ENCODE measurements at regions not wholly inside any gene's neighbourhood (a gene's known extent, or its start where the extent isn't known, plus 50 kb on each side); places are given as distances from the start of the nearest gene placed in this dataset.
A peak's percentile ranks its signal among the peaks of the same experiment; 100 is the strongest.

DNA sequence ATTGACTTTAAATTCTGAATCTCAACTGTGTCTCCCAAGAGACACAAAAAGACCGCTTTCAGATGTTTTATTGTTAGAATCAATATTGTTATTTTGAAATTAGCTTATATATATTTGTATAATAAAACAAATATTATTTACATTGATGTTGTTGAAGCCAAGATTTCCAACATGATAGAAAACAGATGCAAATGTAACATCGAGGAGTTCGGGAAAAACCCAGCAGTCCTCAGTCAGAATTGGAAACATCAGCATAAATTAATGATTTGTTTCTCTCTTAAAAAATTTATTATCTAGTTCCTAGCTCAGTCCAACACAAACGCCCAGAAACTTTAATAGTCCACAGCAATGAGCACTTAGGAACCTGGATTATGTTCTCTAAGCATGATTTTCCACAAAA is 1330.4 kb downstream of the TBC1D22A start:
- 66 to 70% (median 68%) methylated on average over 4 of the region's 4 CpGs for WGBS, 4 donors
- DNase-seq, result no peak
- Histone ChIP-seq H3K27me3 (peaks cover 5% of the 10 kb centered on the region), H3K36me3 (replicated peaks in 1 of 2) (no peaks in the 10 kb centered on the region), H3K4me3 (no peak overlapping the region), H3K27ac (no peak overlapping the region), H3K9me3 (replicated peaks in 1 of 3) (no peaks in the 10 kb centered on the region), H3K4me1 (replicated peaks in 1 of 2) (peaks cover 16 to 17% of the 10 kb centered on the region in 2 donors)
- no peak for TF ChIP-seq POLR2A (IDR thresholded peaks at IDR 0.05)
- TF ChIP-seq, protein P1, sequence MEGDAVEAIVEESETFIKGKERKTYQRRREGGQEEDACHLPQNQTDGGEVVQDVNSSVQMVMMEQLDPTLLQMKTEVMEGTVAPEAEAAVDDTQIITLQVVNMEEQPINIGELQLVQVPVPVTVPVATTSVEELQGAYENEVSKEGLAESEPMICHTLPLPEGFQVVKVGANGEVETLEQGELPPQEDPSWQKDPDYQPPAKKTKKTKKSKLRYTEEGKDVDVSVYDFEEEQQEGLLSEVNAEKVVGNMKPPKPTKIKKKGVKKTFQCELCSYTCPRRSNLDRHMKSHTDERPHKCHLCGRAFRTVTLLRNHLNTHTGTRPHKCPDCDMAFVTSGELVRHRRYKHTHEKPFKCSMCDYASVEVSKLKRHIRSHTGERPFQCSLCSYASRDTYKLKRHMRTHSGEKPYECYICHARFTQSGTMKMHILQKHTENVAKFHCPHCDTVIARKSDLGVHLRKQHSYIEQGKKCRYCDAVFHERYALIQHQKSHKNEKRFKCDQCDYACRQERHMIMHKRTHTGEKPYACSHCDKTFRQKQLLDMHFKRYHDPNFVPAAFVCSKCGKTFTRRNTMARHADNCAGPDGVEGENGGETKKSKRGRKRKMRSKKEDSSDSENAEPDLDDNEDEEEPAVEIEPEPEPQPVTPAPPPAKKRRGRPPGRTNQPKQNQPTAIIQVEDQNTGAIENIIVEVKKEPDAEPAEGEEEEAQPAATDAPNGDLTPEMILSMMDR (IDR thresholded peaks at IDR 0.05), result no peak
- intact Hi-C loops (cut with DNase I), result no loop called here

DNA sequence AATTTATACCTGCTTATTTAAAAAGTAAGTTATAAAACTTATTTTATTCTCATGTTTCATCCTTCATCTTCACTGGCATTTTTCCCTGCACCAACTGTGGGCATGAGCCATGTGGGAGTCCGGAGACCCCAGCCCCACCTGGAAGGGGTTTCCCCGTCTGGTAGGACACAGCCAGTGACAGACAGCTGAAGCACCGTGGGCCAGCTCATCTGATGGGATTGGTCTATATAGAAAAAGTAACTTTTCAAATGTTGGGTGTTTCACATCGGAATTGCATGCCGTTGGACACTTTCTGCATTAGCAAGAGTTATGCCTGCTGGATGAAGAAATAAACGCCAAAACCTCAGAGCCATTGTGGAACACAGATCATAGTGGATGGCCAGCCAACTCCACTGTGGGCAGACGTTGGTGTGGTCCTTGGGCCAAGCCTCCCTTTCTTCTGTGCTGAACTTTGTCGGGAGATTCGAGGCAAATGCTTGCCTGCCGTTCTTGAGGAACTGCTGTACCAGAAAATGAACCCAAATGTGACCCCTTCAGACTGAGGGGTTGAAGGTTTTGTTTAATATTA is 1329.3 kb downstream of the TBC1D22A start:
- Histone ChIP-seq H3K36me3 (replicated peaks in 1 of 2) (no peaks in the 10 kb centered on the region), H3K4me1 (replicated peaks in 1 of 2) (peaks cover 16 to 17% of the 10 kb centered on the region in 2 donors), H3K27me3 (no peaks in the 10 kb centered on the region), H3K27ac (no peak overlapping the region), H3K9me3 (replicated peaks in 1 of 3) (no peaks in the 10 kb centered on the region), H3K4me3 (no peak overlapping the region)
- TF ChIP-seq POLR2A (IDR thresholded peaks at IDR 0.05), result no peak
- TF ChIP-seq, protein P1 (IDR thresholded peaks at IDR 0.05), result no peak
- WGBS, 4 donors, result 84 to 91% (median 88%) methylated on average over 10 of the region's 10 CpGs
- DNase-seq, result peak in 1 of 7 donors; percentile 1
- intact Hi-C loops (cut with DNase I), result no loop called here

DNA sequence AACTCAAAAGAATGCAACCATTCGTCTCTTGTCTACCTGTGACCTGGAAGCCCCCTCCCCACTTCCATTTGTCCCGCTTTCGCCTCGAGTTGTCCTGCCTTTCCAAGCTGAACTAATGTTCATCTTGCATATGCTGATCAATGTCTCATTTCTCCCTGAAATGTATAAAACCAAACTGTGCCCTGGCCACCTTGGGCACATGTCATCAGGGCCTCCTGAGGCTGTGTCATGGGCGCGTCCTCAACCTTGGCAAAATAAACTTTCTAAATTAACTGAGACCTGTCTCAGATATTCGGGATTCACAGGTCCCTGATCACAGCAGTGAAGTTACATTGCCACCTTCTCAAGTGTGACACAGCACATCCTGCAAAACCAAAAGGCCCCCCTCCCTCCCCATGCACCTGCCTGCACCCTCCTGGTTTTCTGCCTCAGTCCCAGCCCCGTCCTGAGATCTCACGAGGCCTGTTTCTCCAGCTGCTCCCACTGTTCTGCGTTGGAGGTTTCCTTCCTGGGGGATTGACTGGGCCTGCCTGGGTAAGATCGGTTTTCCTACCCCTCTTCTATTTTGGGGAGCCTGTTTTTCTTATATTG is 1328.7 kb downstream of the TBC1D22A start:
- H3K9me3 ChIP-seq (replicated peaks in 1 of 3), result no peaks in the 10 kb centered on the region
- H3K4me1 ChIP-seq (replicated peaks in 1 of 2), result peaks cover 16 to 17% of the 10 kb centered on the region in 2 donors
- H3K27me3 ChIP-seq, result no peaks in the 10 kb centered on the region
- H3K27ac ChIP-seq, result no peak overlapping the region
- WGBS, 4 donors, result 85 to 90% (median 88%) methylated on average over 11 of the region's 11 CpGs
- H3K36me3 ChIP-seq (replicated peaks in 1 of 2), result no peaks in the 10 kb centered on the region
- no peak for DNase-seq
- intact Hi-C loops (cut with DNase I), result no loop called here
- TF ChIP-seq, protein P1 (IDR thresholded peaks at IDR 0.05), result no peak
- TF ChIP-seq POLR2A (IDR thresholded peaks at IDR 0.05), result no peak
- H3K4me3 ChIP-seq, result no peak overlapping the region

DNA sequence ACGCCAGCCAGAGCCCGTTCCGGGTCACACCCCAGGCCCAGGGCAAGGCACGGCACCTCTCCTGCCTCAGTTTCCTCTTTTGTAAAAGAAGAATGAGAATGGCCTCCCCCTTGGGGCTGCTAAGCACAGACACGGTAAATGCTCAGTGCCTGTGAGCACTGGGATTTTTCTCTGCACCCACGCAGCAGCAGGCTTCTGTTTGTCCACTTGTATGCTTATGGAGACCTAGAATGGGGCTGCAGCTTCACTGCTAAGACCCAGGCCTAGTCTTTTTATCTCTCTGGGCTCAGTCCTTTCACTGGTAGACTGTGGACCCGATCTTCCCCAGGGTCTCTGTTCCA is 1327.9 kb downstream of the TBC1D22A start:
- intact Hi-C loops (cut with DNase I), result no loop called here
- peak overlapping the region in 1 of 4 donors; percentile 48 for H3K4me3 ChIP-seq
- H3K36me3 ChIP-seq (replicated peaks in 1 of 2), result no peaks in the 10 kb centered on the region
- H3K4me1 ChIP-seq (replicated peaks in 1 of 2), result peaks cover 16 to 17% of the 10 kb centered on the region in 2 donors
- H3K27ac ChIP-seq, result peak overlapping the region in 4 of 5 donors; percentile 68 to 91 (median 86)
- WGBS, 4 donors, result 12 to 28% (median 17%) methylated on average over 2 to 7 of the region's 7 CpGs
- TF ChIP-seq, protein P1 (IDR thresholded peaks at IDR 0.05), result no peak
- TF ChIP-seq POLR2A (IDR thresholded peaks at IDR 0.05), result no peak
- DNase-seq, result no peak
- H3K9me3 ChIP-seq (replicated peaks in 1 of 3), result no peaks in the 10 kb centered on the region
- H3K27me3 ChIP-seq, result no peaks in the 10 kb centered on the region

Data from adrenal gland (tissue), 9 donors.